ENCODE measurements at regions not wholly inside any gene's neighbourhood (a gene's known extent, or its start where the extent isn't known, plus 50 kb on each side); places are given as distances from the start of the nearest gene placed in this dataset.
A peak's percentile ranks its signal among the peaks of the same experiment; 100 is the strongest.

- Histone ChIP-seq H3K9me3 (no peaks in the 10 kb centered on the region), H3K27ac (no peak overlapping the region), H3K4me3 (no peak overlapping the region), H3K4me1 (peaks cover 0 to 37% (median 0%) of the 10 kb centered on the region in 9 donors), H3K36me3 (no peaks in the 10 kb centered on the region), H3K27me3 (no peaks in the 10 kb centered on the region)
- TF ChIP-seq CTCF (IDR thresholded peaks at IDR 0.05), result no peak
- WGBS, 2 donors, result 83% methylated on average over 2 of the region's 2 CpGs
- DNase-seq (no peak), ATAC-seq (no peak)
- intact Hi-C loops (cut with DNase I), result no loop called here
Observed at GRCh38 chr5:56677690-56678305, 137.6 kb upstream of the MAP3K1 start.

- no peaks in the 10 kb centered on the region for H3K27me3 ChIP-seq
- no peak overlapping the region for H3K4me3 ChIP-seq
- no peak for DNase-seq
- intact Hi-C loops (cut with DNase I), result no loop called here
- no peak for TF ChIP-seq CTCF (IDR thresholded peaks at IDR 0.05)
- H3K4me1 ChIP-seq, result peaks cover 0 to 52% (median 0%) of the 10 kb centered on the region in 9 donors
- no peaks in the 10 kb centered on the region for H3K36me3 ChIP-seq
- 78 to 84% methylated on average over 4 of the region's 4 CpGs for WGBS, 2 donors
- ATAC-seq, result no peak
- H3K27ac ChIP-seq, result no peak overlapping the region
- H3K9me3 ChIP-seq, result no peaks in the 10 kb centered on the region
Observed at GRCh38 chr5:56676091-56676768, 139.1 kb upstream of the MAP3K1 start.

- intact Hi-C loops (cut with DNase I), result no loop called here
- Histone ChIP-seq H3K27me3 (no peaks in the 10 kb centered on the region), H3K9me3 (no peaks in the 10 kb centered on the region), H3K36me3 (no peaks in the 10 kb centered on the region), H3K27ac (no peak overlapping the region), H3K4me1 (peaks cover 0 to 67% (median 6%) of the 10 kb centered on the region in 9 donors), H3K4me3 (no peak overlapping the region)
- TF ChIP-seq CTCF (IDR thresholded peaks at IDR 0.05), result no peak
- no peak for DNase-seq
- ATAC-seq, result no peak
- 89 to 92% methylated on average over 3 of the region's 3 CpGs for WGBS, 2 donors
Observed at GRCh38 chr5:56674441-56674840, 140.9 kb upstream of the MAP3K1 start.

- DNase-seq, result peak in 1 of 2 donors; percentile 10
- no peaks in the 10 kb centered on the region for H3K27me3 ChIP-seq
- H3K9me3 ChIP-seq, result no peaks in the 10 kb centered on the region
- WGBS, 2 donors, result 79 to 90% methylated on average over 5 of the region's 5 CpGs
- no peak for TF ChIP-seq CTCF (IDR thresholded peaks at IDR 0.05)
- H3K4me1 ChIP-seq, result peaks cover 0 to 70% (median 7%) of the 10 kb centered on the region in 9 donors
- ATAC-seq, result peak in 6 of 8 donors; percentile 35 to 69 (median 61)
- H3K36me3 ChIP-seq, result no peaks in the 10 kb centered on the region
- intact Hi-C loops (cut with DNase I), result no loop called here
- H3K27ac ChIP-seq, result peak overlapping the region in 3 of 10 donors; percentile 7 to 81 (median 25)
- H3K4me3 ChIP-seq, result no peak overlapping the region
Observed at GRCh38 chr5:56673171-56673570, 142.2 kb upstream of the MAP3K1 start.

Data from heart right ventricle (tissue), 16 donors.